Erythroblast (primary cell): ENCODE measurements at regions not wholly inside any gene's neighbourhood (a gene's known extent, or its start where the extent isn't known, plus 50 kb on each side); places are given as distances from the start of the nearest gene placed in this dataset.
A peak's percentile ranks its signal among the peaks of the same experiment; 100 is the strongest.
"Not testable (repeated sequence)": the region's sequence is repeated elsewhere in the genome, so short reads cannot be mapped to it uniquely, and the experiment has no call there.

Experiments
- DNase-seq, 2 experiments: peaks; one replicate each; lab custom pipeline; 2025; lab: John Stamatoyannopoulos, UW
- GATA1 ChIP-seq: IDR thresholded peaks from 2 replicates; pipeline ENCODE4 v1.6.1; 2011; ENCODE audit warnings: low read depth, mild to moderate bottlenecking, control low read depth, low read length, moderate library complexity
- POLR2A ChIP-seq: IDR thresholded peaks from 2 replicates; pipeline ENCODE4 v1.6.1; 2011; ENCODE audit warnings: mild to moderate bottlenecking, low read length

GRCh38 chr2:187180529-187180928 is 267.5 kb downstream of the CALCRL start:
- TF ChIP-seq GATA1 (no peak), POLR2A (no peak)
- peak; percentile 26 to 42 for DNase-seq

- DNase-seq: not testable (repeated sequence)
Measured at GRCh38 chr2:187178876-187179275, 269.2 kb downstream of the CALCRL start.

DNA sequence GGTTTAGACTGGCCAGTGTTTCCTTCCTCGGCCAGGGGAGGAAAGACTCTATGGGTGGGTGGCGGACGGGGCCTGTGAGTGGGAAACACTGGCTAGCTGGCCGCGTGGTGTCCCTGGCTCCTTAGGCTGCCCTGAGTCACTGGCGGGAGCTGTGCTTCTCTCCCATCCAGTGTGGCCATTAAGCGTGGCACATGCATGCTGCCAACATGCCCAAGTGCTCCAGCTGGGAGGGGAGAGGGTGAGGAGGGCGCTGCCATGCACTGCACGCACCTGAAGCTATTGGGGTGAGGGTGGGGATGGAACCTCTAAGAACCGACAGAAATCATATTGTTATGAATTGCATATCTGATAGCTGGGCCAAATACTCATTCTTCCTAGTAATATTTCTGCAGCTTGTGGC is 270.8 kb downstream of the CALCRL start:
- no peak for TF ChIP-seq POLR2A
- no peak for TF ChIP-seq GATA1
- DNase-seq: no peak

DNA sequence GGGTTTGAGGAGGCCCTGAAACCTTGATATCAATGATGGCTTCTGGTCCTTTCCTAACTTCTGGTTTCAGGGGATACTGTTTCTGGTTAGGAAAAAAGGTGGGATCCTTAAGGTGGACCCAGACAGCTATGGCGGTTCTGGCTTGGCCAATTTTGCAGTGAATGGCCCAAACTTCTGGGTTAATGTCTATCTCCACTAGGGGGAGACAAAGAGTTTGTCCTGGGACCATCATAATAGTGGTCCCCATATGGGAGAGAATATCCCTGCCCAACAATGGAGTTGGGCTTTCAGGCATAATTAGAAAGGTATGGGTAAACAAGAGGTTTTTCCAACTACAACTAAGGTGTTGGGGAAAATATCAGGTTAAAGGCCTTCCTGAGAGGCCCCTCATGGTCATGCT is 273.5 kb downstream of the CALCRL start:
- TF ChIP-seq POLR2A (no peak), GATA1 (no peak)
- DNase-seq: peak; percentile 10 to 43

GRCh38 chr2:187171318-187171717 is 276.7 kb downstream of the CALCRL start:
- TF ChIP-seq POLR2A (no peak), GATA1 (no peak)
- DNase-seq: no peak

GRCh38 chr2:187169864-187170263 is 278.2 kb downstream of the CALCRL start:
- no peak for DNase-seq
- TF ChIP-seq GATA1 (no peak), POLR2A (no peak)

- no peak for DNase-seq
- TF ChIP-seq GATA1 (no peak), POLR2A (no peak)
Measured at GRCh38 chr2:187168720-187169713, 279.0 kb downstream of the CALCRL start.

DNA sequence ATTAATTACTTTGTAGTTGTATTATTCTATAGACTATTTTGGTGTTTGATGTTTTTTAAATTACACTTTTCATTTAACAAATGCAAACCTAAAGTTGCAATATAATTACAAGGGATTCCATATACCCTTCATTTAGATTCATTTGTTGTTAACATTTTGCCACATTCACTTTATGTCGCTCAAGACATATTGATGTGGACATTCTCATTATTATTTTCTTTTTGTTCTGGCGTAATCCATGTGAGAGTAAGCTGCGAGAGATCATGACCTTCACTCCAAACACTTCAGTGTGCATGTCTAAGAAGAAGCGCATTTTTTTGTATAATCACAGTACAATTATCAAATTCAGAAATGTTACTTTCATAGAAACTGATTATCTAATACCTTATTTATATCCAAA is 280.6 kb downstream of the CALCRL start:
- TF ChIP-seq GATA1 (no peak), POLR2A (no peak)
- DNase-seq: no peak

DNA sequence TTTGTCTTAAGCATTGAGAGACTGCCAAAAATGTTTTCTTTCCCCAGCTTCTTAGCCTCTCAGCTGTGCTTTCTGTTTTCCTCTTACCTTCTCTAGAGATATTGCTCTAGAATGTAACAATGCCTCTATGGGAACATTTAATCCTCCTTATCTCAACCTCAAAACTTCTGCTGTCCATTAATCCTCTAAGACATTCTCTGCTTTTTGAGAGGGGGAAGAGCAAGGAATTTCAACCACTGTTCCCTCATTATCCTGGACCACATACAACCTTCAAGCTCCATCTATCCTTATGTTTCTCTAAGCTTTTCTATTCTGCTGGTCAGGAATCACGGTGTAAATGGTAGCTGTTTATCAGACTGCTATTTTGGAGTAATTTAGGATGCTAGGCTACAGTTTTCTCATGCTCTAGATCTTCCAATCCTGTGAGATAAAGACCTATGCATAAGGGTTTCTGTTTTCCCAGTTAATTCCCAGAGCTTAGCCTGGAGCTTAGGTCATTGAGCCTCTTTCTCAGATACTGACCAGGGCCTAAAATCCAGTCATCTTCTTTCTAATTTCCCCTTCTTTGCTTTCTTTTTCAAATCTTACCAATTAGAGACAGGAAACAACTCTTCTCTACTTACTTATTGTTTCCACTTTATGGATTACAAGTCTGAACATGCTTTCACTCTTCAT is 282.0 kb downstream of the CALCRL start:
- no peak for TF ChIP-seq GATA1
- no peak for TF ChIP-seq POLR2A
- no peak for DNase-seq

GRCh38 chr2:187158452-187158851 is 289.6 kb downstream of the CALCRL start:
- no peak for DNase-seq
- no peak for TF ChIP-seq GATA1
- TF ChIP-seq POLR2A: no peak

DNA sequence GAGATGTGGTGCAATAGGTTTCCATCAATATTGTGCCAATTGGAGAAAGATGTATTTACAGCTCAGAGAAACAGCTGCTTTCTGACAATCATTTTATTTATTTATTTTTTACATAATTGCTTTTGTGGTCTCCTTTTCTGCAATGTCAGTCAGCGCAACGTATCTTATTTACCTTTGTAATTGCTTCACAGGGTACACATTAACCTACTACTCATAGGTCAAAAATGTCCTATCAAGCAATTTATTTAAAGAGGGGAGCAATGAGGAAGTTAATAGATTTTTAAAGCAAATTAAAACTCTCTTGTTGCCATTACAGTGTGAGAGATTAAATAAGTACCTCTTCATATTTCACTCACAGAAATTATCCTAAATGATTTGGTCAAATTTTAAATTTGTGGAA is 291.0 kb downstream of the CALCRL start:
- no peak for TF ChIP-seq POLR2A
- no peak for TF ChIP-seq GATA1
- no peak for DNase-seq

- no peak for TF ChIP-seq POLR2A
- TF ChIP-seq GATA1: no peak
- no peak for DNase-seq
Measured at GRCh38 chr2:187155476-187155875, 292.6 kb downstream of the CALCRL start.

DNA sequence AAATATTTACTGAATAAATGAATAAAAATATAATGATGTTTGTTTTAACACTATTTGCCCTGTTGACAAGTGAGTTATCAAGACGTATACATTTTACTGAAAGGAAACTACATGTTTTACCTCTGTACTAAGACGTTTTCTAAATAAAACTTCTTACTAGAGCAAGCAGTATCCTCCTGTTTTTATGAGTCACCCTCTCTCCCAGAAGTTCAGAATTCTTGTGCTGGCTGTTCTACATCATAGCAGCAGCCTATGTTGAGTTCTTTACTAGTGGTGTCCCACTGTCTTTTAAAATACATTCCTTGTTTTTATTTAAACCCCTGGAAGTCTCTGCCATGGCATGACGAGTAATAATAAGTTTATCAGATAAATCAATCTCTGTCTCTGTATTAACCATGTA is 297.4 kb downstream of the CALCRL start:
- no peak for DNase-seq
- TF ChIP-seq GATA1 (no peak), POLR2A (no peak)

GRCh38 chr2:187148059-187148714 is 299.2 kb upstream of the ZSWIM2 start:
- no peak for DNase-seq
- TF ChIP-seq GATA1: no peak
- no peak for TF ChIP-seq POLR2A
